Brain microvascular endothelial cell (primary cell): ENCODE measurements at regions not wholly inside any gene's neighbourhood (a gene's known extent, or its start where the extent isn't known, plus 50 kb on each side); places are given as distances from the start of the nearest gene placed in this dataset.

ENCODE experiments used
- DNase-seq: peaks from one replicate; pipeline ENCODE4 v3.0.0-alpha.2; 2020
- H3K27ac ChIP-seq: fragments of 250-450 bp; sonication (Bioruptor Pico); 2 replicates; pipeline ENCODE4 v1.5.1; 2020; ENCODE audit warnings: mild to moderate bottlenecking, moderate library complexity
- H3K27me3 ChIP-seq: fragments of 250-450 bp; sonication (Bioruptor Pico); replicated peaks from 2 replicates; pipeline ENCODE4 v1.5.1; 2020; ENCODE audit warnings: mild to moderate bottlenecking
- H3K36me3 ChIP-seq: fragments of 250-450 bp; sonication (Bioruptor Pico); replicated peaks from 2 replicates; pipeline ENCODE4 v1.5.1; 2020; ENCODE audit warnings: mild to moderate bottlenecking
- H3K4me3 ChIP-seq: 2 replicates; pipeline ENCODE4 v1.5.1; 2011; ENCODE audit warnings: low read depth, mild to moderate bottlenecking, control low read depth, low read length, moderate library complexity
- CTCF ChIP-seq: IDR thresholded peaks from 2 replicates; pipeline ENCODE4 v1.5.1; 2011; ENCODE audit warnings: low read depth, mild to moderate bottlenecking, moderate library complexity, low read length, control low read depth, inconsistent platforms; ENCODE audit errors: missing control alignments
- in situ Hi-C: cut with HindIII; loops from 2 replicates; pipeline ENCODE4 v1.10.0; 2017; ENCODE audit warnings: low sequenced_read_pairs, low pct_ligation_motif_present

DNA sequence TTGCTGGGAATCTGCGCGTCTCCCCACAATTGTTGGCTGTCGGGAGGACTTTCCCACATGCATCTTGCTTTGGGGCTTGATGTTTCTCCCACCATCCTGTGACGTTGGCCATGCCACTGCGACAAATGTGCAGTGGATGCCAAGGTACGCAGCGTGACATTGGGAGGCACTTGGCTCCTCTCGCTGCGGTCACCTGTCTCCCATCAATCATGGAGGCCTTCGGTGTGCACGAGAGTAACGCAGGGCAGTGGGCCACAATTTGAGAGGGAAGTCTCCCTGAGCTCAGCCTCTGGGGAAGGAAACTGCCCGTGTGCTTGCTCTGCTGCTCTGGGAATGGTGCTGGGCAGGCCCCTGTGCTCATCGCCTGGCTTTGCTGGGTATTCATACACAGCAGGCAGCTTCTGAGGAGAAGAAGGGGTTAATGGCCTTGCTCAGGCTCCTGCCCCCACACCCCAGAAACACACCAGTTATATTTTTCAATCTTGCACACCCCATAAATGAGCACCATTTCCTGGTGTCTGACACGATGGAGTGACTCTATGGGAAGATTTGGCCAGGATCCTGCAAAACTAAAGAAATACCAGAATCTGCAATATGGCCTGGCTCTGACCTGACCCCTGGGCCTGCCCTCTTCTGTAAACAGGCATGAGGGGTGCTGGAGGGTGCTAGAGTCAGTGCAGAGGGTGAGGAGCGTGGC is 153.5 kb downstream of the ADAMTS15 start:
- TF ChIP-seq CTCF: no peak
- in situ Hi-C loops: no loop called here
- no peaks in the 10 kb centered on the region for H3K36me3 ChIP-seq
- no peak for DNase-seq
- no peak overlapping the region for H3K27ac ChIP-seq
- no peaks in the 10 kb centered on the region for H3K27me3 ChIP-seq
- no peak overlapping the region for H3K4me3 ChIP-seq

- no peak overlapping the region for H3K4me3 ChIP-seq
- no peak for DNase-seq
- no peak for TF ChIP-seq CTCF
- in situ Hi-C loops: no loop called here
- H3K27ac ChIP-seq: no peak overlapping the region
- H3K36me3 ChIP-seq: no peaks in the 10 kb centered on the region
- H3K27me3 ChIP-seq: no peaks in the 10 kb centered on the region
Measured at GRCh38 chr11:130602641-130603334, 154.3 kb downstream of the ADAMTS15 start.

- H3K27ac ChIP-seq: no peak overlapping the region
- no peak for DNase-seq
- H3K36me3 ChIP-seq: no peaks in the 10 kb centered on the region
- H3K27me3 ChIP-seq: no peaks in the 10 kb centered on the region
- TF ChIP-seq CTCF: no peak
- H3K4me3 ChIP-seq: no peak overlapping the region
- in situ Hi-C loops: no loop called here
Measured at GRCh38 chr11:130603335-130603906, 155.0 kb downstream of the ADAMTS15 start.

DNA sequence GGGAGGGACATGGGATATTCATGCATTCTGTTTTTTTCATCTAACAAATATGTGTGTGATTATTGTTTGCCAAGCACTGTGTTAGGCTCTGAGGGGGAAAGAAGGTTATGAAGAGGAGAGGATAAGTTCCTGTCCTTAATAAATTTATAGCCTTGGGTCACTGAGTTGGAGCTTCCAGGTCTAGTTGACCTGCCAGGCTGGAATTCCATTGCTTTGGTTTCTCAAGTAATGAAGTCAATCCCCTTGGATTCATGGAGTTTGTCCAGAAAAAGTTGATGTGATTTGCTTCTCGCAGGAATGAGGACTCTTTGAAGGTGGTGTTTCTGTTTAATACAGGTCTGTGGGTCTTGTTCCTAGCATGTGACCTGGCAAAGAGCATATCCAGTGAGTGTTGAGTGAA is 156.2 kb downstream of the ADAMTS15 start:
- H3K27ac ChIP-seq: no peak overlapping the region

DNA sequence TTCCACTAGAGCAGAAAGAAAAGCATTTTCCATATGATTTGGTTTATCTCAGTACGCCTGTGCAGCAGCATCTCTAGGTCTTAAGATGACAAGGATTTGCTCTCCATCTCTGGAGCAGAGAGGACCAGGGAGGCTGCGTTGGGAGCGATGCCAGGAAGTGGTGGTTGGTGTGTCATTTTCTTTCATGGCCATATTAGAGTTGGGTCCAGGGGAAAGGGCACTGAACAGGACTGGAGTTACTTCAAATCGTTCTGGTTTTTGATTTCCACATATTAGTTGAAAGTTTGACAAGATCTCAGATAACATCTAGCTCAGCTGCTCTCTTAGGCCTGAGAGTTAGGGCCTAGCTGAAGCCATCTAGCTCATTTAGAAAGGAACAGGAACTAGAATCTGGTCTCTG is 157.7 kb downstream of the ADAMTS15 start:
- no peak for DNase-seq
- H3K36me3 ChIP-seq: no peaks in the 10 kb centered on the region
- in situ Hi-C loops: no loop called here
- no peak for TF ChIP-seq CTCF
- no peaks in the 10 kb centered on the region for H3K27me3 ChIP-seq
- H3K27ac ChIP-seq: no peak overlapping the region
- no peak overlapping the region for H3K4me3 ChIP-seq

More for the DNA sequence above, 156.2 kb downstream of the ADAMTS15 start:
- Histone ChIP-seq H3K36me3 (no peaks in the 10 kb centered on the region), H3K27me3 (no peaks in the 10 kb centered on the region), H3K4me3 (no peak overlapping the region)
- no peak for DNase-seq
- no peak for TF ChIP-seq CTCF
- in situ Hi-C loops: no loop called here
